HG03045 (cell line): ENCODE measurements at regions not wholly inside any gene's neighbourhood (a gene's known extent, or its start where the extent isn't known, plus 50 kb on each side); places are given as distances from the start of the nearest gene placed in this dataset.
A peak's percentile ranks its signal among the peaks of the same experiment; 100 is the strongest.

Experiments
- ATAC-seq: cut with Tn5 transposase; IDR thresholded peaks from one replicate; pipeline ENCODE4 v1.9.1; 2021; ENCODE audit warnings: mild to moderate bottlenecking, moderate library complexity; ENCODE audit not compliant: unreplicated experiment

DNA sequence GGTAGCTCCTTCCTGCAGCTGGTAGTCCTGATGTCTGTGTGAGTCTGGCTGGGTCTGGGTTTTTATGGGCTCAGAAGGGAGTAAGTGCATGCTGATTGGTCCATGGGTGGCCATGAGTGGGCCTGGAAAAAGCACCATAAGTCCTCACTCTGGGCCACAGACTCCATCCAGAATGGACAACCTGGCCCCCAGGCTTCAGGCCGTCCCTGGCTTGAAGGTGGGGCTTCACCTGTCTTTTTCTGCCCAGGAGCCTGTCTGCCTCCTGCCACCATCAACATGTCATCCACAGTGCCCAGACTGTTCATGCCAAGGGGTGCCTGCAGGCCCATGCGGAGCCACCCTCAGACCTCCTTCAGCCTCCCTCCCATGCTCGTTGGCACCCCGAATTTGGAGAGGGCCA, 620.0 kb downstream of the RAPGEF2 start:
- ATAC-seq, result no peak

DNA sequence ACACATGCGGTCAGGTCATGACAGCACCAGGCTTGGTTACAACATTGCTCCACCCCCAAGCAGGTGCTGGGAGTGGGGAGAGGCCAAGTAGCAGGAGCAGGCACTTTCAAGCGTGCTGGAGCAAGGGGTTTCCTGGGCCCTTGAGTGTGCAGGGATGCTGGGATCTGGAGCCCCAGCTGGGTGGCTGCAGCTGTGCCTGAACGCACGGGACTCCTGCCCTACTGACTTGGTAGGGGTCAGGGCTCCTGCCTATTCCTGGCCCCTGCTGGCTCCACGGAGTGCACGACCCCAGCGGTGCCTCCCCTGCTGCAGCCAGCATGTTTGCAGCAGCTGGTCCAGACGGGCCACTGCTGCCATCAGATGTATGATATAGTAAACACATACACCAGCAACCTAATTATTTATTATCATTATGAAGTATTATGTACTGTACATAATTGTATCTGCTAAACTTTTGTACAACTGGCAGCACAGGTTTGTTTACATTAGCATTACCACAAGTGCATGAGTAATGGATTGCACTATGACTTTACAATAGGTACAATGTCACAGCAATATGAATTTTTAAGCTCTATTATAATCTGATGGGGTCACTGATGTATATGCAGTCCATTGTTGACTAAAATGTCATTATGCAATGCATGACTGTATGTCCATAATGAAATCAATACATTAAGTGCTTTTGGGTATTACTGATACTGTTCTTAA, 620.6 kb downstream of the RAPGEF2 start:
- no peak for ATAC-seq

DNA sequence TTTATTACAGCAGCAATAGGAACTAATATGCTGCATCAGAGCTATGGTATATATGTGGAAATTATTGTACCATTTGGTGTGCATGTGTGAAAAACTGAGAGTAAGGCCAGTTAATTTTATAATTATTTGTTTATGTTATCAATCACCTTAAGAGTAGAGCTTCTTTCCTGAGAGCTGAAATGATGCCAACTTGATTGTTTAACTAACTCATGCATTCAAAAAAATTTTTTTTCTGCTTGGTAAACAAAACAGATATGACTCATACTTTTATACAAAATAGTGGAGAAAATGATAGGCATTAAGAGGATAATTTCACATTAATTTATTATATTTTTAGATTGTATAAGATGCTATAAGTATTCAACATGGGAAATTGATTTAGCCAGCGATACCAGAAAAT, 622.7 kb downstream of the RAPGEF2 start:
- no peak for ATAC-seq

DNA sequence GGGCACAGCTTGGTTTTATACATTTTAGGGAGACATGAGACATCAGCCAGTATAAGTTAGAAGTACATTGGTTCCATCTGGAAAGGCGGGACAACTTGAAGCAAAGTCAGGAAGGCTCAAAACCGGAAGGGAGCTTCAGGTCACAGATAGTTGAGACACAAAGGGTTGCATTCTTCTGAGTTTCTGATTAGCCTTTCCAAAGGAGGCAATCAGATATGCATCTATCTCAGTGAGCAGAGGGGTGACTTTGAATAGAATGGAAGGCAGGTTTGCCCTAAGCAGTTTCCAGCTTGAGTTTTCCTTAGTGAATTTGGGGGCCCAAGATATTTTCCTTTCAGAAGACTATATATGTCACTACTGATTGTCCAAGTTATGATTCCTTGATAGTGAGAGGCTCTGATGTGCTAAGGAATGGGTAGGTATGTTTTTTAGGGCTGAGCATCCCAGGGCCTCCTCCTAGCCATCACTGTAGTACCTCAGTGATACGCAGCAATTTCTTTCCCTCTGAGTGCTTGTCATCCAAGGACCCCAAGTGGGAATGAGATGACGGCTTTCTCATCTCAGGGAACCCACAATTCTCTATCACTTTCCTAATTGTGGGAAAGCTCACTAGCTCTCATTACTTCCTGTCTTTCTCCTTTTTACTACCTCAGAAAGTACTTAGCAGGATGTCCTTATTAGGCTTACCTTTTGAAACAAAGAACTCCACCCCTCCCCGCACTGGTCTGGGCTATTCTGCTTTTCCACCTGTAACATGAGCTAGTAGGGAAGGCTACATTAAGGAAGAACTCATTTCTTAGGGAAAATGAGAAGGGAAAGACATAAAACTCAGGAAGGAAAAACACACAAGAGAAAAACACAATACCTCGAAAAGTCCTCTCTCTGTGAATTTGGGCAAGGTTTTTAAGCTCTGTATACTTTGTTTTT, 632.7 kb downstream of the RAPGEF2 start:
- ATAC-seq, result no peak

DNA sequence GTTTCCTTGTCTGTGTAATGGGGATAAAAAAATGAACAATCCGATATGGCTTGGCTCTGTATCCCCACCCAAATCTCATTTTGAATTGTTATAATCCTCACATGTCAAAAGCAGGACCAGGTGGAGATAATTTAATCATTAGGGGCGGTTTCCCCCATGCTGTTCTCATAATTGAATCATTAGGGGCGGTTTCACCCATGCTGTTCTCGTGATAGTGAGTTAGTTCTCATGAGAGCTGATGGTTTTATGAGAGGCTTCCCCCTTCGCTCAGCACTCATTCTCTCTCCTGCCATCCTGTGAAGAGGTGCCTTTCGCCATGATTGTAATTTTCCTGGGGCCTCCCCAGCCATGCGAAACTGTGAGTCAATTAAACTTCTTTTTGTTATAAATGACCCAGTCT, 633.5 kb downstream of the RAPGEF2 start:
- no peak for ATAC-seq

DNA sequence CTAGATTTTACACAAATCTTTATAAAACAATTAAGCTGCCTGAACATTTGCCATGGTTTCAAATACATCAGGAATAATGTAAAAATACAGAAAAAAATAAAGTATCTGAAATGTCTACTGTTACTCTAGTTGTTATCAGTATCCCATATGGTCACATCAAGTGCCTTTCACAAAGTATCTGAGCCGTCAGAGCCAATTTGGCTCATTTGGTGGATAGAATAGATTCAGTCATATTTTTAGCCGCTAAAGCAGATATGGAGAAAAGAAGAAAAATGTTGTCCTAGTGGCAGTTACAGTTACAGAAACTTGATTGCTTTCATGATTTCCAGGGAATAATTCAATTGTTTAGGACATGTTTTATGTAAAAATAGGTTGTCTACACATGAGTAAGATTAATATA, 641.1 kb downstream of the RAPGEF2 start:
- ATAC-seq, result no peak

DNA sequence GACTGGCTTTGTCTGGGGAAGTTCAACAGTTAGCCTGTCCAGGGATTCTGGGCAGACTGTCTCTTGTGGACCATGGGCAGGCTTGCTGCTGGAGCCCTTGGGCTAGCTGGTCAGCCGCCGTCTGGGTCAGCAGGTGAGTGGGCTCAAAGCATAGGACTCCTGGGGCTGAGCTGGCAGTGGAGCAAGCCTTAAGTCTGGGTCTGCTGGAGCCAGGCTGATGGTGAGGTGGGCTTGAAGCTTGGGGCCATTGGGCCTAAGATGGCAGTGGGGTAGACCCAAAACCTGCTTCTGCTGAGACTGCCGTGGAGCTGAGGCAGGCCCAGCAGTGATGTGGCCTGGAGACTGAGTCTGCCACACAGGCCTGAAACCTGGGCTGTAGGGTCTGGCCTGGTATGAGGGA, 645.1 kb downstream of the RAPGEF2 start:
- ATAC-seq, result no peak

DNA sequence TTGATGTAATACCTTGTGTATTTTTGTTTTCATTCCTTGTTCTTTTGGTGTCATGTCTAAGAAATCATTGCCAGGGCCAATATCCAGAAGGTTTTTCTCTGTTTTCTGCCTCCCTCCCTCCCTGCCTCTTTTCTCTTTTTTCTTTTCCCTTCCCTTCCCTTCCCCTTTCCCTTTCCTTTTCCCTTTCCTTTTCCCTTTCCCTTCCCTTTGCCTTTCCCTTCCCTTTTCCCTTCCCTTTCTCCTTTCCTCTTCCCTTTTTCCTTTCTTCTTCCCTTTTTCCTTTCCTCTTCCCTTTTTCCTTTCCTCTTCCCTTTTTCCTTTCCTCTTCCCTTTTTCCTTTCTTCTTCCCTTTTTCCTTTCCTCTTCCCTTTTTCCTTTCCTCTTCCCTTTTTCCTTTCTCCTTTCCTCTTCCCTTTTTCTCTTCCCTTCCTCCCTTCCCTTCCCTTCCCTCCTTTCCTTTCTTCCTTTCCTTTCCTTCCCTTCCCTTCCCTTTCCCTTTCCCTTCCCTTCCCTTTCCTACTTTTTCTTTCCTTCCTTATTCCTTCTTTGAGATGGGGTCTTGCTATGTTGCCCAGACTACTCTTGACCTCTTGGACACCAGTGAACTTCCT, 646.1 kb downstream of the RAPGEF2 start:
- ATAC-seq, result no peak

DNA sequence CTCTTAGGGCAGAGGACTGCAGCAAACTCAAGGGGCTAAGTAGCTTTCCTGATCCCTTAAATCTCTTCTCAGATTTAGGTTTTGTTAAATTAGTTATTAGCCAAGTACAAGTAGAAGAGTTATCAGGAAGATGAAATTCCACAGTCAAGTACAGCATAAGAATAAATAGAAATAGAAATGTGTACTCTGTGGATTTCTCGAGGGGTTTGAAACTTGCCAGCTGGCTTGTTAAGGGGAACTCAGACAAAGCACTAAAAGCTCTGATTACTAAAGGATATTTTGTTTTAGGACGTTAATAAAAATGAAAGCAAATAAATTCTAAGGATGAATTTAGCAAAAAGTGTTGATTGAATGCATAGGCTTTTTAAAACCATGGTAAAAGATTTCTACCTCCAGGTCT, 654.6 kb downstream of the RAPGEF2 start:
- no peak for ATAC-seq

DNA sequence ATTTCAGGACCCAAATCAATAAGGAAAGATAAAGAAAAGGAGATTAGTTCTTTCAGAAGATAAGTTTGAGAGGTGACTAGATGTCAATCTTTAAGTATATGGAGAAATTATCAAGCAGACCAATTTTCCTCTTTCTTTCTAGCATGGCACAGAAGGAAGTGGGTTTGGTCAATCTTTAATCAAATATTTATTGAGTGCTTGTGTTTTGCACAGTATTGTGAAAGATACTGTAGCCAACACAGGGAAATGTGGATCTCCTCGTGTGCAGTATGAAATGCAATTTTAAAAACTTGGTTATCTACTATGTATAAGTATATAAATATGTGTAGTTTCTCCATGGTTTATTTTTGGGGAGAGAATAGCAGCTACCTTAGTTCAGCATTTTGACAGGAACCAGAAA, 655.2 kb downstream of the RAPGEF2 start:
- no peak for ATAC-seq

DNA sequence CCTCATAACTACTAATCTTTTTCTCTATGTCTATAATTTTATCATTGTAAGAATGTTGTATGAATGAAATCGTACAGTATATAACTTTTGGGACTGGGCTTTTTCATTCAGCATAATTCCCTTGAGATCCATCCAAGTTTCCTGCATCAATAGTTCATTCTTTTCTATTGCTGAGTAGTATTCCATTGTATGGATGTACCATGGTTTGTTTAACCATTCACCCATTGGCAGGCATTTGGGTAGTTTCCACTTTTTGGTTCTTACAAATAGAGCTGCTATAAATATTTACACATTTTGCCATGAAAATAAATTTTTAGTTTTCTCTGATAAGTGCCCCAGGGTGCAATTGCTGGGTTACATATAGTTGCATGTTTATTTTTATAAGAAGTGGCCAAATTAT, 659.8 kb downstream of the RAPGEF2 start:
- no peak for ATAC-seq

DNA sequence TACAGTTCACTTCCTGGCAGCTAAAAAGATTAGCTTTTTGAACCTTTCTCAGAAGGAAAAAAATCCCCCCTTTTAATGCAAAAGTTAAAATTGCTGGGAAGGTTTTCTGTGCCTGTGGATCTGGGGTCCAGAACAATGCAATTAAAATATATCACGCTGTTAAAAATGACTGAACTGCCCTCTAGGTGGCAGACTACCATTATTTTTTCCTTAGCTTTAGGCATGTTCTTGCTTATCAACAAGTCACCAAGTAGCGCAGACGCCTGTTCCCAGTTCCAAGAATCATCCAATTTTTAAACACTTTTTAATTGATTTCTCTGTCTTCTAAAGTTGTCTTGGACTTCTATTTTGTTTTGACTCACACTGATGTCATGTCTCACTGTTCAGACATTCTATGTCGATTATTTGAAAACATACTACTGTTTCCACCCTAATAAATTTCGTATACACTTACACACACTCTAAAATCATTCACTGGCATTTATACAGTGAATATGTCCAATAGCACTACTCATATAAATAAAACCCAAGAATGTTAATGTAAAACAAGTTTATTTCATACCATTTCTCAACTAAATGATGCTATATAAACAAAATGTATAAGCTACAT, 661.6 kb downstream of the RAPGEF2 start:
- peak; percentile 66 for ATAC-seq

DNA sequence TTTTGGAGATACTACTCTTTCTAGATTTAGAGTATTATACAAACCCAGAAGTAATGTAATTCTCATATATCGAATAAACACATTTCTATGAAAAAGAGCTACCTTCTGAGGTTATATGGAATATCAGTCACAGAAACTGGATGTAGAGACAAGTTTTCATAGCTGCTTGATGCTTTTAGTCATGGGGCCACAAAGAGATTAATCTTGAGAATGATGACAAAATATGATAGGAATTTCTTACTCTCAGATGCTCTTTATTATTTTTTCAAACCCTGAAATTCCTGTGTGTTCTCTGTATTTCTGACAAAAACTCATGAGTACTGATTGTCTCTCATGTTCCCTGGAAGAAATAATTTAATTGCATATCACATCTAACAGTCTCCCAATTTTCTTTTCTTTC, 662.5 kb downstream of the RAPGEF2 start:
- no peak for ATAC-seq

DNA sequence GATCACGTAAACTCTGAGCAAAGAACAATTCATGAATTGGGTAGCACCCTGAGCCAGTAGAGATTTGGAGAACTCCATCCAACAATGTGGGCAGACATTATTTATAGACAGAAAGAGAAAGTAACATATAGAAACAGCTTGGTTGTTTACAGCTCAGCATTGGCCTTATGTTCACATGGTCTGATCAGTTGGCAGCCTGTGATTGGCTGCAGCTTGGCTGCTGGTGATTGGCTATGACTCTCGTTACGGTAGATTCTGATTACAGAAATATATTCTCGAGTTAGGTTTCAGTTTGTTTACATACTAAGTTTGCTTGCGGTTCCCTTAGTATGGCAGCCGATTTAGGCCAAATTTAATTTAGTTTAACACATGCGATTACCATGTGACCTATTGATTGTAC, 663.4 kb downstream of the RAPGEF2 start:
- no peak for ATAC-seq

DNA sequence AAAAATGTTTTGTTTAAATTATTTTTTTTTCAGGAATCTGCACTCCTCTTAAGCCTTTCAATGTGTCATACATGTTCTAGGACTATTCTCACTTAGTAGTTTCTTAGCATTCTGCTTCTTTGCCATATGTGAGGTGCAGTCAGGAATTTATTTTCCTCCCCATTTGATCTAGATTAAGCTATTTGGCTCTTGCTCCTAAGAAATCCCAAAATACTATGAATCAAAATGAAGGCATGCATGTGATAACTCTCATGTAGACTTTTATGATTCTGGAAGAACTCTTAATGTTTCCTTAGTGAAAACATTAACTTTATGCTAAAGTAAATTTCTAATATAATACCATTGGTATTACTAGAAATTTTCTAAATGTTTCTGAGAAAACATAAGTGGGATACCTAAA, 664.5 kb downstream of the RAPGEF2 start:
- ATAC-seq, result no peak

DNA sequence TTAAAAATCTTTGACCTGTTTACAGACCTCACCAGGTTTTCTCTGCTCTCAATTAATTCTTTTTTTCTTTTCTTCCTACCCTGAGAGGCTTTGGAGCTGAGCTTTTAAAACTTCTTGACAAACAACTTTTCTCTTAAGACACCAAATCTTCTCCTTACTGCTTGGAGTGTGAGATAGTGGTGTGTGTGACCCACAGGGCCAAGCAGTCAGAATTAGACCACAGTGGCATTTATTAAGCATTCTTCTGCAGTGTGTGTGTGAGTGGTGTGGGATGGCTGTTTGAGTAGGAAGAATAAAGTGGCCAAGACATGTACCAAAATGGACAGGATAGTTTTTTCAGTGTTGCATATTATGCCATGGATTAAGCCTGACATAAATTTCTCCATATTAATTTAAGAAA, 665.1 kb downstream of the RAPGEF2 start:
- no peak for ATAC-seq

DNA sequence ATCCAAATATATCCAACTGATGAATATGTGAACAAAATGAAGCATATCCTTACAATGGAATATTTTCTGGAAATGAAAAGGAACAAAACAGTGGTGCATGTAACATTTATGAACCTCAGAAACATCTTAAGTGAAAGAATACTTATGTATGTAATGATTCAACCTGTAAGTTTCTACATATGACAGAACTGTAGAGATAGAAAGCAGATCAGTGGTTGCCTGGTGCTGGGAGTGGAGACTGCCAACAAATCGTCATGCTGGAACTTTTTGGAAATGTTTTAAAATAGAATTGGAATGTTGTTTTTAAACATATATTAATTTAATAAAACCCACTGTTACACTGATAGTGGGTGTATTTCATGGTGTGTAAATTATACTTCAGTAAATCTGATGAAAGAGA, 667.5 kb downstream of the RAPGEF2 start:
- ATAC-seq, result no peak

DNA sequence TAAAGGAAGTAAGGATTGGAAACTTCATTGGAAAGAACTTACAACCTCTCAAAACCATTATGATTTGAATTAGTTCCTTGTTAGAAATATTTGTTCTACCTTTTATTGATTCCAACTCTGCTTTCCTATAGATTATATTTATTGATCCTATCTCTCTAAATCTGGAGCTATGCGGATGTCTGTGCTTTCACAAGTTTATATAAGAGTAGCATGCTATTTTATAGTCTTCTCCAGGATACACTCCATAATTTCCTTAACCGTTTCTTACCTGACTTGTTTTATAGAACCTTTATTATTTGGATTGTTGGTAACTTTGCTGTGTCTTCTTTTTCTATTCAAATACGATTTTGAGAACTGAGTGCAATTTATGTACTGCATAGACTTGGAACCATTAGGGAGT, 668.1 kb downstream of the RAPGEF2 start:
- ATAC-seq, result no peak

DNA sequence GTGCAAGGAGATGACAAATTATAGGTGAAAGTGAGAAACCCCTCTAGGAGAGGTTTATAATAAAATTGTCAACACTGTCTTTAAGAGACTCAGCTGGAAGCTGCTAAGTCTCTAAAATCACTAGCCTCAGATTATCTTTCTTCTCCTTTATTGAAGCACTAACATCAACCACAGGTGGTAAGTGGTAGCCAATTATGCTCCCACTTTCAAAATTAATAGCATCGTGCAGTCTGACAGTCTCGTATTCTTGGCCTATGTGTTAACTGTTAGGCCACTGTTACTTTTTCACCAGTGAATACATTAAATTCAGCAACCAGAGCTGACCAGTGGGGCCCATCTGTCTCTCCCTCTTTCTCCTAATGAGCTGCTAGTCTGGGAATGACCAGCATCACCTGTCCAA, 674.1 kb downstream of the RAPGEF2 start:
- no peak for ATAC-seq

DNA sequence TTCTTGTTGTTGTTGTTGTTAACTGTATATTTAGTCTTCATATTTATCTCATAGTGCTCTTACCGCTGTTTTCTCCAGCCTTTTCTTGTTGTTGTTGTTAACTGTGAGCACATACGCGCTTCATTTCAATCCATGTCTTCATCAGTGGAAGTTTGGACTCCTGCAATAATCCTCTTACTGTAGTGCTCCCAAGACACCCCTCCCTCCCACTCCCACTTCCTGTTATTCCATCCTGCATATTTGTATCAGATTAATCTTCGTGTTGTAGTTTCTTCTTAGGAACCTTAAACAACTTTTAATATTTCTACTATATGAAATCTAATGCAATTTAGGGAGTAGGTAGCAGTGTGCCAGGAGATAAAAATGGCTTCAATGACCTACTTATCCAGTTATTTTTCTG, 674.8 kb downstream of the RAPGEF2 start:
- no peak for ATAC-seq

DNA sequence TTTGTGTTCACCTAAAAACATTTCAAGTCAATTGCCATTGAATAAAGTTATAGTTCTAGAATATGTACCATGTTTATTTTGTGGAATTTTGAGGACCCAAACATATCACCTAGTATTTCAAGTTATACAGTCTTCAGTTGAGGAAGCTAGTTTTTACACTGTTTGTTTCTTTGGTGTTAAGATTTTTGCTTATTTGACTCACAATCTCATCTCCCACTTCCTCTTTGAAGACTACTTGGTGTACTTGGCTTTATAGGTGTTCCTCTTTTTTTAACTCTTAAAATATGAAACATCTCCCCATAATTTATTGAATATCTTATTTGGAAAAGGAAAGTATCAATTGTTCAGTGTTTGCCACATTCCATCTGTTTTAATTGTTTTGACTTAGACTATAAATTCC, 675.4 kb downstream of the RAPGEF2 start:
- no peak for ATAC-seq

DNA sequence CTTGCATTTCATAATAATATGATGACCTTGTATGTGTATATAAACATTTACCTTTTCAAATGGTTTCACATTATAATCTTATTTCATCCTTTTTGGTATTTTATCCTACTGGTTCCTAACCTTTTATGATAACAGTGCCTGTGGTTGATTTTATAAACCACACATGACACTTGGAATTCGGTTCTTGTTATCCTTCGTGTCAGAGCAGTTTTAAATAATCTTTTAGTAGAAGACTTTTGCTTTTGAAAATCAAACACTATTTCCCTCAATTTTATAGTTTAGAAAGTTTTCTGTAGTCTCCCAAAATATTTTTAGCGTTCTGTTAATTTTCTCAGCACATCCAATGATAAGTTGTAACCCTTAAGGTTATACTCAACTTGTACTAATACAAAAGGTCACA, 676.8 kb downstream of the RAPGEF2 start:
- no peak for ATAC-seq
